Ascending aorta (tissue), 2 donors: ENCODE measurements at regions not wholly inside any gene's neighbourhood (a gene's known extent, or its start where the extent isn't known, plus 50 kb on each side); places are given as distances from the start of the nearest gene placed in this dataset.

Experiments used
- DNase-seq, 2 donors: peaks; one replicate each; pipeline ENCODE4 v3.0.0-alpha.2; 2019; ENCODE audit warnings: low spot score in 2 of 2
- H3K27ac ChIP-seq, 2 donors: fragments of 200-600 bp; sonication (generic); one replicate each; pipeline ENCODE4 v1.5.1; 2016 to 2017; ENCODE audit warnings: mild to moderate bottlenecking in 1 of 2
- H3K27me3 ChIP-seq: fragments of 200-600 bp; sonication (generic); one replicate; pipeline ENCODE4 v1.5.1; 2017
- H3K36me3 ChIP-seq, 2 donors: fragments of 200-600 bp; sonication (generic); one replicate each; pipeline ENCODE4 v1.5.1; 2016
- H3K4me1 ChIP-seq, 2 donors: fragments of 200-600 bp; sonication (generic); one replicate each; pipeline ENCODE4 v1.5.1; 2016 to 2017; ENCODE audit warnings: mild to moderate bottlenecking in 1 of 2
- H3K4me3 ChIP-seq, 2 donors: fragments of 200-600 bp; sonication (generic); one replicate each; pipeline ENCODE4 v1.5.1; 2016 to 2017; ENCODE audit warnings: mild to moderate bottlenecking in 1 of 2
- H3K9me3 ChIP-seq, 2 donors: fragments of 200-600 bp; sonication (generic); one replicate each; pipeline ENCODE4 v1.5.1; 2016
- intact Hi-C: fragments of 100-400 bp; cut with DNase I; formaldehyde crosslinking; loops from one replicate; pipeline ENCODE4 v1.15.1; 2023
- TF ChIP-seq, protein P1 (sequence below), 3 experiments: fragments of 200-600 bp in 2 of 3; fragments of 450-650 bp in 1 of 3; sonication (generic) in 2 of 3; IDR thresholded peaks; one replicate each; pipeline ENCODE4 v1.5.1; 2016 to 2019; ENCODE audit warnings: antibody characterized with exemption in 3 of 3, mild to moderate bottlenecking in 1 of 3, moderate library complexity in 1 of 3

DNA sequence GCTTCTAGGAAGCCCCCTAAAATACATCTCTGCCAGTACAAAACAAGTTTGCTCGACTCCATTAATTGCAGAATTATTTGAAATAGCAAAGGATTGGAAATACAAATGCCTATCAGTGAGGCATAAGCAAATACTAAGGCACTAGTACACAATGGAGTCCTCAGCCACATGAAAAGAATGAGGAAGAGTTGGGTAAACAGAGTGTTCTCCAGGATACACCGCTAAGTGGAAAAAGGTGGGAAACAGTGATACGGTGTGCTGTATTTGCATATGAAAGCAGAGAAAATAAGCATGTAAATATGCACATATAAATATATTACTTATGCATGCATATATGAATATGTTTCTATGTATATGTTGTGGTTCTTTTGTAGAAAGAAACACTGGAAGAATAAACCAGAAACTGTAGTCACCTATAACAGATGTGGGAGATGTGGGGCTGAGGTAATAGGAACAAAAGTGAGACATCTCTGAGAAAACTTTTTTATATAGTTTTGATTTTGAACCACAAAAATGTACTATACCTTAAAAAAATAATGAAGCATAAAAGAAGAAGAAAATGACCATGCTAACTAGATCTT lies 143.4 kb upstream of the MYLIP start:
- H3K4me3 ChIP-seq = no peak overlapping the region
- no peaks in the 10 kb centered on the region for H3K36me3 ChIP-seq
- H3K27ac ChIP-seq = no peak overlapping the region
- TF ChIP-seq, protein P1, sequence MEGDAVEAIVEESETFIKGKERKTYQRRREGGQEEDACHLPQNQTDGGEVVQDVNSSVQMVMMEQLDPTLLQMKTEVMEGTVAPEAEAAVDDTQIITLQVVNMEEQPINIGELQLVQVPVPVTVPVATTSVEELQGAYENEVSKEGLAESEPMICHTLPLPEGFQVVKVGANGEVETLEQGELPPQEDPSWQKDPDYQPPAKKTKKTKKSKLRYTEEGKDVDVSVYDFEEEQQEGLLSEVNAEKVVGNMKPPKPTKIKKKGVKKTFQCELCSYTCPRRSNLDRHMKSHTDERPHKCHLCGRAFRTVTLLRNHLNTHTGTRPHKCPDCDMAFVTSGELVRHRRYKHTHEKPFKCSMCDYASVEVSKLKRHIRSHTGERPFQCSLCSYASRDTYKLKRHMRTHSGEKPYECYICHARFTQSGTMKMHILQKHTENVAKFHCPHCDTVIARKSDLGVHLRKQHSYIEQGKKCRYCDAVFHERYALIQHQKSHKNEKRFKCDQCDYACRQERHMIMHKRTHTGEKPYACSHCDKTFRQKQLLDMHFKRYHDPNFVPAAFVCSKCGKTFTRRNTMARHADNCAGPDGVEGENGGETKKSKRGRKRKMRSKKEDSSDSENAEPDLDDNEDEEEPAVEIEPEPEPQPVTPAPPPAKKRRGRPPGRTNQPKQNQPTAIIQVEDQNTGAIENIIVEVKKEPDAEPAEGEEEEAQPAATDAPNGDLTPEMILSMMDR (IDR thresholded peaks at IDR 0.05) = no peak
- no peak for DNase-seq
- no peaks in the 10 kb centered on the region for H3K27me3 ChIP-seq
- no peaks in the 10 kb centered on the region for H3K9me3 ChIP-seq
- no peaks in the 10 kb centered on the region for H3K4me1 ChIP-seq
- intact Hi-C loops = no loop called here

DNA sequence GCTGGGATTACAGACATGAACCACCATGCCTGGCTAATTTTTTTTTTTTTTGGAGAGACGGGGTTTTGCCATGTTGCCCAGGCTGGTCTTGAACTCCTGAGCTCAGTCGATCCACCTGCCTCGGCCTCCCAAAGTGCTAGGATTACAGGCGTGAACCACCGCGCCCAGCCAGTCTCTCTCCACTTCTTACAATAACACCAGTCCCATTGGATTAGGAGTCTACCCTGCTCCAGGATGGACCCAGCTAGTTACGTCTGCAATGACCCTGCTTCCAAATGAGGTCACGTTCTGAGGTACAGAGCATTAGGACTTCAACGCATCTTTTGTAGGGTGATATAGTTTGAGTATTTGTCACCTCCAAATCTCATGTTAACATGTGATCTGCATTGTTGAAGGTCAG lies 146.9 kb upstream of the MYLIP start:
- intact Hi-C loops = no loop called here
- Histone ChIP-seq H3K27ac (no peak overlapping the region), H3K27me3 (no peaks in the 10 kb centered on the region), H3K4me1 (no peaks in the 10 kb centered on the region), H3K9me3 (no peaks in the 10 kb centered on the region), H3K4me3 (no peak overlapping the region), H3K36me3 (no peaks in the 10 kb centered on the region)
- TF ChIP-seq, protein P1 (IDR thresholded peaks at IDR 0.05) = no peak
- DNase-seq = no peak

DNA sequence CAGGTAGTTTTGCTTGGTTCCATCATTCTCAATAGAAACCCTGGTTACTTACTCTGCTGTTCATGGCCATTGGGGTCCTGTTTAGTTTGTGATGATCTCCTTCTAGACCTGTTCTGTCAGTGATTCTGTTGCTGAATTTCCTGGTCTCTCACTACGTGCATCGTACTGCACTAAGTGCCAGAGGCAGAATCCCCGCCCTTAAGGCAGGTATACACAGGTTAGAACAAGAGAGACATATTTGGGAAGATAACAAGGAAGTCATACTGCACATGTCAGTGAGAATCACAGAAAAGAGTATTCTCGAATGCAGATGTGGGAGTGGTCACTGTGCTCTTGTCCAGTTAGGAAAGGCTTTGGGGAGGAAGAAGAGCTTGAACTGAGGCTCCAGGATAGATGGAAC lies 148.1 kb upstream of the MYLIP start:
- Histone ChIP-seq H3K9me3 (no peaks in the 10 kb centered on the region), H3K4me1 (no peaks in the 10 kb centered on the region), H3K27ac (no peak overlapping the region), H3K27me3 (no peaks in the 10 kb centered on the region), H3K4me3 (no peak overlapping the region), H3K36me3 (no peaks in the 10 kb centered on the region)
- DNase-seq = no peak
- TF ChIP-seq, protein P1 (IDR thresholded peaks at IDR 0.05) = no peak
- intact Hi-C loops = no loop called here

DNA sequence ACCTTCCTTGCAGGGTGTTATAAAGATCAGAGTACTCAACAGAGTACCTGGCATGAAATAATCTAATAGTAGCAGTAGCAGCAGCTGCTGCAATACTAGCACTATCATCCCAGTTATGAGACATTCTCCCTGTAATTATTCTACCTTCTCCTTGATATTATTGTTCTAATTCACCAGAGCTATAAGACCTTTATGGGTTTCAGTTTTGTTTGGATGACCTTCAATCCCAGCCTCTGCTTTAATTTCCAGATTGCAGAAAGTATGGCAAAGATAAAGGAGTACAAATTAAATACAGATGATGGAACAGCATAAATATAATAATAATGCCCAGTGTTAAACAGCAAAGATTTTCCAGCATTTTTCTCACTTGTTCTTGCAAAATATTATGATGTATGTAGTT lies 150.5 kb upstream of the MYLIP start:
- Histone ChIP-seq H3K9me3 (no peaks in the 10 kb centered on the region), H3K4me3 (no peak overlapping the region), H3K27ac (no peak overlapping the region), H3K27me3 (no peaks in the 10 kb centered on the region), H3K36me3 (no peaks in the 10 kb centered on the region), H3K4me1 (no peaks in the 10 kb centered on the region)
- intact Hi-C loops = no loop called here
- no peak for DNase-seq
- TF ChIP-seq, protein P1 (IDR thresholded peaks at IDR 0.05) = no peak

DNA sequence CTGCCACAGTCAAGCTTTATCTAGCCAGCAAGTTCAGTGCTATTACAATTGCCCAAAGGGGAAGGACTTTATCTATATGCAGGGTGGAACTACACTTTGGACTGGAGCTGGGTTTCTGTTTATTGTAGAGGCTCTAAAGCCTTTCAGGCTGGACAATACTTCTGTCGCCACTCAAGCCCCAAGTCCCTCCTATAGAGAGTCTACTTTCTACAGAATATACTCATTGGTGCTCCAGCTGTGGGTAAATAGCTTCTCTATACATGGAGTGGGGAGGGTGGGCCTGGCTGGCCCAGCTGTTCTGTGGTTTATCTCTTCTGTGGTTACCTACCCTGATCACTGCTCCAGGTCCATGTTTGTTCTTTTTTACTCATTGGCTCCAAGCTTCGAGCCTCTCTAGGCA lies 151.8 kb upstream of the MYLIP start:
- Histone ChIP-seq H3K4me1 (no peaks in the 10 kb centered on the region), H3K36me3 (no peaks in the 10 kb centered on the region), H3K9me3 (no peaks in the 10 kb centered on the region), H3K27ac (no peak overlapping the region), H3K4me3 (no peak overlapping the region), H3K27me3 (no peaks in the 10 kb centered on the region)
- TF ChIP-seq, protein P1 (IDR thresholded peaks at IDR 0.05) = no peak
- intact Hi-C loops = no loop called here
- DNase-seq = no peak

DNA sequence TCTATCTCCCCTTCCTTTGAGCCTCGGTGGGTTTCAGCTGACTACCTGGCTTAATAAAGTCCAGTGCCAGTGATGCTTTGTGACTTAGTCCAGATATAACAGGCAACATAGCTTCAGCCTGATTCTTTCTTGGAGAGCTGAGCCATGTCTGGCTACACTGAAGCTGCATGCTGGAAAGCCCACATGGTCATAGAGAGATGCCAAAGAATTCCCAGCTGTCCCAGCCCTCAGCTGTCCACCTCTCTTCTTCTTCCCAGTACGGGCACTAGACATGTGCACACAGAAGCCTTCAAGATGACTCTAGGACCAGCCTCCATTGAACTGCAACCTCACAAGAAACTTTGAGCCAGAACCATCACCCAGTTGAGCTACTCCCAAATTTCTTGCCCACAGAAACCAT lies 154.1 kb upstream of the MYLIP start:
- DNase-seq = no peak
- H3K27me3 ChIP-seq = no peaks in the 10 kb centered on the region
- TF ChIP-seq, protein P1 (IDR thresholded peaks at IDR 0.05) = no peak
- H3K4me3 ChIP-seq = no peak overlapping the region
- H3K4me1 ChIP-seq = no peaks in the 10 kb centered on the region
- no peaks in the 10 kb centered on the region for H3K9me3 ChIP-seq
- no peaks in the 10 kb centered on the region for H3K36me3 ChIP-seq
- H3K27ac ChIP-seq = no peak overlapping the region
- intact Hi-C loops = no loop called here
